RWPE2 (cell line): ENCODE measurements at regions not wholly inside any gene's neighbourhood (a gene's known extent, or its start where the extent isn't known, plus 50 kb on each side); places are given as distances from the start of the nearest gene placed in this dataset.
"Not testable (repeated sequence)": the region's sequence is repeated elsewhere in the genome, so short reads cannot be mapped to it uniquely, and the experiment has no call there.

Experiments used
- ATAC-seq: fragments of 200-7000 bp; cut with Tn5 transposase; 3 replicates; pipeline ENCODE4 v1.9.1; 2021; ENCODE audit warnings: low read depth
- DNase-seq: peaks from one replicate; pipeline ENCODE4 v3.0.0-alpha.2; 2020; ENCODE audit warnings: low spot score
- H3K27ac ChIP-seq: fragments of 450-650 bp; 2 replicates; pipeline ENCODE4 v1.5.1; 2017; ENCODE audit warnings: mild to moderate bottlenecking; ENCODE audit not compliant: poor library complexity, severe bottlenecking
- H3K27me3 ChIP-seq: fragments of 250-450 bp; sonication (Bioruptor Pico); 2 replicates; pipeline ENCODE4 v1.5.1; 2021; ENCODE audit warnings: mild to moderate bottlenecking, moderate library complexity; ENCODE audit not compliant: insufficient read depth, poor library complexity, severe bottlenecking
- H3K36me3 ChIP-seq: fragments of 250-450 bp; sonication (Bioruptor Pico); 2 replicates; pipeline ENCODE4 v1.5.1; 2020; ENCODE audit warnings: low read depth, mild to moderate bottlenecking, moderate library complexity
- H3K4me1 ChIP-seq: fragments of 250-450 bp; sonication (Bioruptor Pico); 2 replicates; pipeline ENCODE4 v1.5.1; 2021; ENCODE audit warnings: mild to moderate bottlenecking, moderate library complexity; ENCODE audit not compliant: insufficient read depth, poor library complexity, severe bottlenecking
- H3K4me3 ChIP-seq: fragments of 250-450 bp; sonication (Bioruptor Pico); 2 replicates; pipeline ENCODE4 v1.5.1; 2021; ENCODE audit warnings: mild to moderate bottlenecking, moderate library complexity; ENCODE audit not compliant: severe bottlenecking
- H3K9me3 ChIP-seq: fragments of 250-450 bp; sonication (Bioruptor Pico); 2 replicates; pipeline ENCODE4 v1.5.1; 2021; ENCODE audit warnings: mild to moderate bottlenecking, moderate library complexity; ENCODE audit not compliant: severe bottlenecking
- TF ChIP-seq, protein P1 (sequence below): fragments of 450-650 bp; IDR thresholded peaks from one replicate; pipeline ENCODE4 v1.5.1; 2017; ENCODE audit warnings: mild to moderate bottlenecking, moderate library complexity; ENCODE audit not compliant: poor library complexity, severe bottlenecking

DNA sequence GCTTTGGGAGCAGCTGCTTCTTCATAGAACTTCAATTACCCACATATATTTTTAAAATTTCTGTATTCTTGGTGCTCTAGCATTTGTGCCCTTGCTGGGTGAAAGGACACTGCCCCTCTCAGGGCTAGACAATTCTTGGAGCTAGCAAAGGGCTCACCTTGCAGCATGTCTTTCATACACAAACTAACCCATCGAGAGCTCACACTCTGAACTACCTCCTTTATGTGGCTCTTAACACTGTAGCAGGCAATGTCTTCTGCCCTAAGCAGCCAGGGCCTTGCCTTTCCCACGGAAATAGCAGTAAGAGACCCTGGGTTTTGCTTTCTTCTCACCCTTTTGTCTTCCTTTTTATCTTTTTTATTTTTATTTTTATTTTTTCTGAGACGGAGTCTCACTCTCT is 234.0 kb downstream of the ACTR3 start:
- no peaks in the 10 kb centered on the region for H3K4me1 ChIP-seq
- no peak overlapping the region for H3K27ac ChIP-seq
- no peak for ATAC-seq

DNA sequence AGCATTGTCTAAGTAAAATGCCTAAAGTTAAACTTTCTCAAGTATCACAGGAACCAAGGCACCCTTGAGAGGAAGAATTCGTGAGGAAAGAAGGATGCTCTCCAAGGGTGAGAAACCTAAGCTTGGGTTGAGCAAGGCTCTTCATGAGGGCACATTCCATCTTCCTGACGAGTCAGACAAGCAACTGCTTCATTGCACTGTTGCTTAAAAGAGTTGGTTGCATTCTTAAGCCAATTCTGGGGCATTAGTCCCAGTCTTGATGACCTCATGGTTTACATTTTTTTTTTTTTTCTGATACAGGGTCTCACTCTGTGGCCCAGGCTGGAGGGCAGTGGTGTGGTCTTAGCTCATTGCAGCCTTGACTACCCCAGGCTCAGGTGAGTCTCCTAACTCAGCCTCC is 237.5 kb downstream of the ACTR3 start:
- Histone ChIP-seq H3K27ac (no peak overlapping the region), H3K27me3 (peaks cover 9% of the 10 kb centered on the region), H3K9me3 (no peaks in the 10 kb centered on the region), H3K4me1 (no peaks in the 10 kb centered on the region), H3K4me3 (no peak overlapping the region), H3K36me3 (no peaks in the 10 kb centered on the region)
- TF ChIP-seq, protein P1, sequence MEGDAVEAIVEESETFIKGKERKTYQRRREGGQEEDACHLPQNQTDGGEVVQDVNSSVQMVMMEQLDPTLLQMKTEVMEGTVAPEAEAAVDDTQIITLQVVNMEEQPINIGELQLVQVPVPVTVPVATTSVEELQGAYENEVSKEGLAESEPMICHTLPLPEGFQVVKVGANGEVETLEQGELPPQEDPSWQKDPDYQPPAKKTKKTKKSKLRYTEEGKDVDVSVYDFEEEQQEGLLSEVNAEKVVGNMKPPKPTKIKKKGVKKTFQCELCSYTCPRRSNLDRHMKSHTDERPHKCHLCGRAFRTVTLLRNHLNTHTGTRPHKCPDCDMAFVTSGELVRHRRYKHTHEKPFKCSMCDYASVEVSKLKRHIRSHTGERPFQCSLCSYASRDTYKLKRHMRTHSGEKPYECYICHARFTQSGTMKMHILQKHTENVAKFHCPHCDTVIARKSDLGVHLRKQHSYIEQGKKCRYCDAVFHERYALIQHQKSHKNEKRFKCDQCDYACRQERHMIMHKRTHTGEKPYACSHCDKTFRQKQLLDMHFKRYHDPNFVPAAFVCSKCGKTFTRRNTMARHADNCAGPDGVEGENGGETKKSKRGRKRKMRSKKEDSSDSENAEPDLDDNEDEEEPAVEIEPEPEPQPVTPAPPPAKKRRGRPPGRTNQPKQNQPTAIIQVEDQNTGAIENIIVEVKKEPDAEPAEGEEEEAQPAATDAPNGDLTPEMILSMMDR: no peak
- DNase-seq: no peak
- ATAC-seq: peak; percentile 59; the same call in 2 of the 3 replicates

More for the DNA sequence above, 234.0 kb downstream of the ACTR3 start:
- H3K27me3 ChIP-seq: peaks cover 11% of the 10 kb centered on the region
- H3K36me3 ChIP-seq: no peaks in the 10 kb centered on the region
- TF ChIP-seq, protein P1: no peak
- no peak for DNase-seq
- no peaks in the 10 kb centered on the region for H3K9me3 ChIP-seq
- H3K4me3 ChIP-seq: no peak overlapping the region

DNA sequence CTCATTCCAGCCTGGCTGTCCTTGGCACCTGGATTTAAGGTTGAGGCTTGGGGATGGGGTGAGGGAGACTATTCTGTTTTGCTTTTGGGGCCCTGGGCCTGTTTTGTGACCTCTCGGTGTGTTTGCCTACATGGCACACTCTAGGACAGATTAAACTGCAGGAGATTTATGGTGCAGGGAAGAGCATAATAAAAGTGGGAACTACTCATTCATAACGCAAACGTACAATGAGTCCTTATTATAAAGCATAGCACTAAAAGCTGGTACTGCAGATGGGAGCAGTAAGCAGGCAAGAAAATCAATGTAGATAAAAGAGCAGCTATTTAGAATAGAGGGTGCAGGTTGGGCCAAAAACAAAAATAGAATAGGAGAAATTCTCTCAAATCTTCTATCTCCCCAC is 238.4 kb downstream of the ACTR3 start:
- Histone ChIP-seq H3K36me3 (no peaks in the 10 kb centered on the region), H3K27ac (no peak overlapping the region), H3K4me3 (no peak overlapping the region), H3K9me3 (no peaks in the 10 kb centered on the region), H3K4me1 (no peaks in the 10 kb centered on the region), H3K27me3 (no peaks in the 10 kb centered on the region)
- TF ChIP-seq, protein P1: no peak
- no peak for DNase-seq
- no peak for ATAC-seq

DNA sequence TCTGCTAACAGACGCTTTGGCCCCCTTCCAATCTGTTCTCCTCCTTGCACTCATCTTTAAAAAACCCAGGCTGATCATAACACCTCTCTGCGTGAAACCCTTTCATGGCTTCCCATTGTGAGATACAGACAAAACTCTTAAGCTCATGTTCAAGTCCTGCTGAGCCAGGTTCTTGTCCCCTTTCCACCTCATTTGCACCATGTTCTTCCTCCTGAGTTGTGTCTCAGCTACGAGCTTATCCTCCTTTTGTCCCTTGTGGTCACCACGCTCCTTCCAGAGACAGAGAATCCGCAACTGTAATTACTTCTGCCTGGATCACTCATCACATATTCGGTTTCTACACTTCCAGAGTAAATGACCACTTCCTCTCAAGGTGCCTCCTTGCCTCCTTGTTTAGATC is 238.8 kb downstream of the ACTR3 start:
- Histone ChIP-seq H3K27ac (no peak overlapping the region), H3K27me3 (no peaks in the 10 kb centered on the region), H3K4me1 (no peaks in the 10 kb centered on the region), H3K4me3 (no peak overlapping the region), H3K36me3 (no peaks in the 10 kb centered on the region), H3K9me3 (no peaks in the 10 kb centered on the region)
- TF ChIP-seq, protein P1: no peak
- DNase-seq (no peak), ATAC-seq (no peak)

DNA sequence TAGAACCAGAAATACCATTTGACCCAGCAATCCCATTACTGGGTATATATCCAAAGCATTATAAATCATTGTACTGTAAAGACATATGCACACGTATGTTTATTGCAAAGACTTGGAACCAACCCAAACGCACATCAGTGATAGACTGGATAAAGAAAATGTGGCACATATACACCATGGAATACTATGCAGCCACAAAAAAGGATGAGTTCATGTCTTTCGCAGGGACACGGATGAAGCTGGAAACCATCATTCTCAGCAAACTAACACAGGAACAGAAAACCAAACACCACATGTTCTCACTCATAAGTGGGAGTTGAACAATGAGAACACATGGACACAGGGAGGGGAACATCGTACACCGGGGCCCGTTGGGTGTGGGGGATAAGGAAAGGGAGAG is 242.2 kb downstream of the ACTR3 start:
- not testable (repeated sequence) for H3K9me3 ChIP-seq, H3K4me3 ChIP-seq, H3K36me3 ChIP-seq, H3K4me1 ChIP-seq, ATAC-seq, H3K27me3 ChIP-seq, DNase-seq, H3K27ac ChIP-seq
